ENCODE measurements at regions not wholly inside any gene's neighbourhood (a gene's known extent, or its start where the extent isn't known, plus 50 kb on each side); places are given as distances from the start of the nearest gene placed in this dataset.

GRCh38 chr11:18849406-18849805, 57.8 kb upstream of the PTPN5 start:
- no peaks in the 10 kb centered on the region for H4K20me1 ChIP-seq (ENCODE audit: insufficient read depth, low read length)
- in situ Hi-C loops (cut with HindIII; ENCODE audit: extremely low pct_ligation_motif_present, low pct_unique_long_range_greater_than_20kb) = no loop called here

More at GRCh38 chr11:18849406-18849805, 57.8 kb upstream of the PTPN5 start:
- Histone ChIP-seq H3K4me3 (replicated peaks in 1 of 3; ENCODE audit: insufficient read depth in 1 of 3, low read depth in 2 of 3, low read length in 3 of 3) (no peak overlapping the region), H3K9me3 (ENCODE audit: low read length) (no peaks in the 10 kb centered on the region), H3K9ac (ENCODE audit: insufficient read depth, low read depth, low read length) (no peak overlapping the region), H3K27ac (ENCODE audit: extremely low read length, insufficient read depth, low read length) (no peak overlapping the region), H3K4me2 (ENCODE audit: low read depth, low read length) (no peak overlapping the region), H3K36me3 (replicated peaks in 1 of 2; ENCODE audit: control insufficient read depth in 1 of 2, insufficient read depth in 2 of 2, low read length in 2 of 2) (no peaks in the 10 kb centered on the region), H3K27me3 (ENCODE audit: control insufficient read depth in 1 of 2, insufficient read depth in 2 of 2, low read length in 2 of 2) (no peaks in the 10 kb centered on the region), H2AFZ (ENCODE audit: low read length) (no peak overlapping the region), H3K79me2 (ENCODE audit: insufficient read depth, low read length) (no peaks in the 10 kb centered on the region), H3K4me1 (ENCODE audit: insufficient read depth, low read length) (no peaks in the 10 kb centered on the region)
- no peak for TF ChIP-seq KLF13 (CRISPR knock-in tag; IDR thresholded peaks at IDR 0.05)
- no peak for TF ChIP-seq ZBTB40 (IDR thresholded peaks at IDR 0.05)
- no peak for TF ChIP-seq ZBTB40 (CRISPR knock-in tag; IDR thresholded peaks at IDR 0.05)
- TF ChIP-seq ZFYVE20 (CRISPR knock-in tag; IDR thresholded peaks at IDR 0.05; ENCODE audit: borderline replicate concordance, low read depth) = no peak
- no peak for TF ChIP-seq ZNF264 (CRISPR knock-in tag; IDR thresholded peaks at IDR 0.05)
- TF ChIP-seq HNRNPH1 (optimal IDR thresholded peaks at IDR 0.05; ENCODE audit: low read depth, low read length) = no peak
- TF ChIP-seq ZNF704 (CRISPR knock-in tag; IDR thresholded peaks at IDR 0.05; ENCODE audit: borderline replicate concordance) = no peak
- no peak for TF ChIP-seq ZFP36 (IDR thresholded peaks at IDR 0.05; ENCODE audit: borderline replicate concordance, low read depth, low read length, partially characterized antibody)
- no peak for TF ChIP-seq CBFB (CRISPR knock-in tag; IDR thresholded peaks at IDR 0.05)
- TF ChIP-seq CENPBD1 (CRISPR knock-in tag; IDR thresholded peaks at IDR 0.05; ENCODE audit: borderline replicate concordance, low read depth) = no peak
- DNase-seq (ENCODE audit: low spot score) (no peak), ATAC-seq (no peak), FAIRE-seq (no peak)
- POLR2A ChIA-PET = no interaction called here
- no TSS peak for BruUV-seq (replicated peaks)
- WGBS (ENCODE audit: low lambda C conversion rate) = 63% methylated on average over 1 of the region's 1 CpG
- CTCF ChIA-PET (ENCODE audit: low intra/inter-chr PET ratio, low total read pairs) = no interaction called here
- intact Hi-C loops (cut with micrococcal nuclease; ENCODE audit: unreplicated experiment) = no loop called here

Data from HepG2 (cell line).